SK-N-MC (cell line): ENCODE measurements at regions not wholly inside any gene's neighbourhood (a gene's known extent, or its start where the extent isn't known, plus 50 kb on each side); places are given as distances from the start of the nearest gene placed in this dataset.
"Not testable (repeated sequence)": the region's sequence is repeated elsewhere in the genome, so short reads cannot be mapped to it uniquely, and the experiment has no call there.

ENCODE experiments used
- DNase-seq: peaks from one replicate; pipeline ENCODE4 v3.0.0-alpha.2; 2011; ENCODE audit warnings: low read depth, low spot score
- H3K27ac ChIP-seq: fragments of 200-600 bp; sonication (generic); 2 replicates; pipeline ENCODE4 v1.5.1; 2016; ENCODE audit warnings: mixed run types
- H3K36me3 ChIP-seq: fragments of 200-600 bp; sonication (generic); 2 replicates; pipeline ENCODE4 v1.6.1; 2017; ENCODE audit warnings: antibody characterized with exemption, low read length, mixed read lengths; ENCODE audit not compliant: insufficient read depth
- H3K4me3 ChIP-seq: fragments of 200-600 bp; sonication (generic); 2 replicates; pipeline ENCODE4 v1.5.1; 2016
- H3K9ac ChIP-seq: fragments of 200-600 bp; sonication (generic); 2 replicates; pipeline ENCODE4 v1.8.0; 2017; ENCODE audit warnings: mixed run types, mixed read lengths; ENCODE audit not compliant: insufficient read length
- H3K9me3 ChIP-seq: fragments of 200-600 bp; sonication (generic); 2 replicates; pipeline ENCODE4 v1.6.1; 2017; ENCODE audit warnings: low read depth, mild to moderate bottlenecking, antibody characterized with exemption, low read length, moderate library complexity, mixed read lengths
- EZH2 ChIP-seq: fragments of 200-600 bp; sonication (generic); IDR thresholded peaks from one replicate; pipeline ENCODE4 v1.6.1; 2017; ENCODE audit warnings: antibody characterized with exemption
- FOXP2 ChIP-seq: optimal IDR thresholded peaks from 2 replicates; pipeline ENCODE3; 2011; ENCODE audit warnings: mild to moderate bottlenecking, moderate library complexity; ENCODE audit not compliant: insufficient read depth; ENCODE audit errors: extremely low read length, control extremely low read depth
- POLR2AphosphoS5 ChIP-seq: IDR thresholded peaks from 2 replicates; pipeline ENCODE4 v1.6.1; 2012; ENCODE audit warnings: mild to moderate bottlenecking, low read depth, low read length, borderline replicate concordance

GRCh38 chr21:33968080-33968994, 52.7 kb upstream of the ATP5PO start:
- Histone ChIP-seq H3K9ac (peak overlapping the region; percentile 13), H3K4me3 (peak overlapping the region; percentile 67), H3K36me3 (no peaks in the 10 kb centered on the region), H3K27ac (peak overlapping the region; percentile 93), H3K9me3 (no peaks in the 10 kb centered on the region)
- TF ChIP-seq FOXP2 = no peak
- TF ChIP-seq EZH2 = no peak
- TF ChIP-seq POLR2AphosphoS5 = no peak
- peak; percentile 26 for DNase-seq

DNA sequence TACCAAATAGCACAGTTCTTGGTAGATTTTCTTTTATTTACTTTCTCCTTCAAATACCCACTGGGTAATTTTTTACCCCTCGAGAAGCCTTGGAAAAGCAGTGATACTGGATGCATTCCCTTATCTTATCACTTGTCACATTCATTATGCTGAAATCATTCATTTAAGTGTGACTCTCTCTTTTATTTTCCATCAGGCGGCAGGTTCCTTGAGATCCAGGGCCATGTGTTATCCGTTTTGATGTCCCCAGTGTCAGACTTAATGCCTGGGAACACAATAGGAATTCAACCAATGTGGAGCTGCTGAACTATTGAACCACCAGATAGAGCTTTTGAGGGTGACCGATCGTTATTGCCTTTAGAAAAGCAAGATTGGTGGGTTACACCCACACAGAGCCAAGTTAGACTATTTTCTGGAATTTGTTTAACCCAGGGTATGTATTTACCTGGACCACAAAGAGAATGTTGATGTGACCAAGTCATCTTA, 51.5 kb upstream of the ATP5PO start:
- TF ChIP-seq POLR2AphosphoS5 (no peak), EZH2 (no peak), FOXP2 (no peak)
- Histone ChIP-seq H3K36me3 (no peaks in the 10 kb centered on the region), H3K9ac (no peak overlapping the region), H3K27ac (no peak overlapping the region), H3K4me3 (no peak overlapping the region), H3K9me3 (no peaks in the 10 kb centered on the region)
- no peak for DNase-seq

DNA sequence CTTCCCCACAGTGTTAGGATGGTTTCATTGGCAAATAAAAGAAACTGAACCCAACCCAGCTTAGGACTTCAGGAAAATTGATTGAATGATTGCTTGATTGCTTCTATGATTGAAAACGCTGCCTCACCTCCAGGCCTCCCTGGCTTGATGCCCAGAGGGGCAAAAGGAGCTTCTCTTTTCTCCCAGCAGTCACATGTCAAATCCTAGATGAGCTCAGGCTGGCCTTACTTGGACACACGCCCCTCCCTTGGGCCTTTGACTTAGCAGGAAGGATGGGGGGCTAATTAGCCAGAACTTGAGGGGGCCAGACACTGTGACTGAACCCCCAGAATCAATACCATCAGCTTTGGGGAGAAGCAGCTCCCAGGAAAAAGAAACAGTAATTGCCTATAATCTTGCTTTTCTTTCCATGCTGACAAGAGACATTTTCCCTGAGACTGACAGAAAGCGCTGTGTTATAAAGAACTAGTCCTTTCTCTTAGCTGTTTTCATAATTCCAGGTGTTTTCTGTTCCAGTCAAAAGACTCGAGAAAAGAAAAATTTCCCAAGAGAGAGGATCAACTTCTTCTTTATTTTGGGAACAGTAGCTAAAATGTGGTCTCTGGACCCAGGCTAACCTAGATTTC, 50.8 kb upstream of the ATP5PO start:
- DNase-seq = no peak
- TF ChIP-seq EZH2 = no peak
- TF ChIP-seq POLR2AphosphoS5 = no peak
- no peak for TF ChIP-seq FOXP2
- H3K4me3 ChIP-seq = no peak overlapping the region
- no peak overlapping the region for H3K27ac ChIP-seq
- no peak overlapping the region for H3K9ac ChIP-seq
- H3K9me3 ChIP-seq = no peaks in the 10 kb centered on the region
- no peaks in the 10 kb centered on the region for H3K36me3 ChIP-seq

GRCh38 chr21:33965662-33966061, 50.1 kb upstream of the ATP5PO start:
- H3K4me3 ChIP-seq, H3K9me3 ChIP-seq, H3K9ac ChIP-seq, H3K36me3 ChIP-seq, H3K27ac ChIP-seq, DNase-seq: not testable (repeated sequence)
